Testis (tissue), 2 donors: ENCODE measurements at regions not wholly inside any gene's neighbourhood (a gene's known extent, or its start where the extent isn't known, plus 50 kb on each side); places are given as distances from the start of the nearest gene placed in this dataset.

ENCODE experiments used
- CTCF ChIP-seq, 3 experiments: fragments of 450-650 bp in 2 of 3; fragments of 200-600 bp in 1 of 3; sonication (generic) in 1 of 3; IDR thresholded peaks; one replicate each; pipeline ENCODE4 v1.5.1; 2016 to 2019; ENCODE audit warnings: antibody characterized with exemption in 3 of 3, mild to moderate bottlenecking in 2 of 3, moderate library complexity in 1 of 3
- POLR2A ChIP-seq: fragments of 450-650 bp; IDR thresholded peaks from one replicate; pipeline ENCODE4 v1.6.1; 2017; ENCODE audit warnings: antibody characterized with exemption, mild to moderate bottlenecking, moderate library complexity

GRCh38 chr11:129266536-129266935 is 74.4 kb upstream of the ARHGAP32 start:
- TF ChIP-seq CTCF (IDR thresholded peaks at IDR 0.05): no peak
- TF ChIP-seq POLR2A: no peak
